PFSK-1 (cell line): ENCODE measurements at regions not wholly inside any gene's neighbourhood (a gene's known extent, or its start where the extent isn't known, plus 50 kb on each side); places are given as distances from the start of the nearest gene placed in this dataset.

ENCODE experiments used
- POLR2AphosphoS5 ChIP-seq: IDR thresholded peaks from 2 replicates; pipeline ENCODE4 v1.6.1; 2012; ENCODE audit warnings: low read depth, mild to moderate bottlenecking, control low read depth, low read length, moderate library complexity
- REST ChIP-seq, 2 experiments: IDR thresholded peaks; 2 replicates each; pipeline versions ENCODE4 v1.6.1 to v1.8.0; 2011 to 2012; ENCODE audit warnings: low read depth in 2 of 2, low read length in 2 of 2, control low read depth in 1 of 2, inconsistent platforms in 1 of 2, mild to moderate bottlenecking in 1 of 2, moderate library complexity in 1 of 2; ENCODE audit not compliant: insufficient read depth in 1 of 2
- TAF1 ChIP-seq: IDR thresholded peaks from 2 replicates; pipeline ENCODE4 v1.6.1; 2012; ENCODE audit warnings: low read length, control low read depth, borderline replicate concordance; ENCODE audit not compliant: insufficient read depth

GRCh38 chr6:81979767-81980166, 227.3 kb upstream of the TENT5A start:
- no peak for TF ChIP-seq POLR2AphosphoS5
- no peak for TF ChIP-seq REST (IDR thresholded peaks at IDR 0.05; ENCODE audit: insufficient read depth in 1 of 2, low read depth in 2 of 2, low read length in 2 of 2)
- TF ChIP-seq TAF1, result no peak
